HG03196 (cell line): ENCODE measurements at regions not wholly inside any gene's neighbourhood (a gene's known extent, or its start where the extent isn't known, plus 50 kb on each side); places are given as distances from the start of the nearest gene placed in this dataset.
"Not testable (repeated sequence)": the region's sequence is repeated elsewhere in the genome, so short reads cannot be mapped to it uniquely, and the experiment has no call there.

Experiments used
- ATAC-seq: cut with Tn5 transposase; IDR thresholded peaks from one replicate; pipeline ENCODE4 v1.9.1; 2021; ENCODE audit not compliant: unreplicated experiment

- no peak for ATAC-seq
These were observed 121.4 kb upstream of the SGO1 start for GRCh38 chr3:20307383-20307782.

DNA sequence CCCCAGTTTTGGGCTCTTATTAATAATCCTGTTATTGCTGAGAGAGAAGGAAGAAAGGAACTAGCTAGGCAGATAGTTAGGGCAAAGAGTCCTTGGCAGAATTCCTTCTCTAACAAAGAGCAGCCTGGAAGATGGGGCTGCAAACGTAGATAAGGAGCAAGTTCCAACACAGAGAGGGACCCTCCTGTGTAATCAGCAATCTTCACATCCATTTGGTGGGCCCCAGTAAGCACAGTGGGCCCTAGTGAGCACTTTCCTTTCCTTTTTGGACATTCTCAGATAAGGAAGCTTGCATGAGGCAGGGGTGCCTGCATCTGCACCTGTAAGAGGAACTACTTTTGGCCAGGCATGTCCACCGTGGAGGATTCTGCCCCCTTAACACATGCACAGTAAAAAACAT is 119.6 kb upstream of the SGO1 start:
- ATAC-seq = no peak

DNA sequence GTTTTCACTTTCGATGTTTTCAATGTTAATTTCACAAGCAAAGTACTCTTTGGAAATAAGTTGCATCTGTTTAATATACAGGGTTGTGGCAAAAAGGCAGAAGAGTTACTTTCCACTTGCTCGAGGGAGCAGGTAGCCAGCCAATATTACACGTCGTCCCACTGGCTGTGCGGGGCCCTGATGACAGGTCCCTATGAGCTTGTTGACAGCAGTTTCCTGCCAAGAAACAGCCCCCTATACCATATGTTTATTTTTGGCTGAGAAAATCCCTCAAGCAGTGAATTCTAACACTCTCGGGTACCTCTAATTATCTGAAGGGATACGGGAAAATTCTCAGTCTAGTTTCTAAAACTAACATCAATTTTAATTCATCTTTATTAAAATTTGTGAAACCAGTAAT is 116.8 kb upstream of the SGO1 start:
- ATAC-seq = no peak

GRCh38 chr3:20288050-20288449 is 102.0 kb upstream of the SGO1 start:
- no peak for ATAC-seq

DNA sequence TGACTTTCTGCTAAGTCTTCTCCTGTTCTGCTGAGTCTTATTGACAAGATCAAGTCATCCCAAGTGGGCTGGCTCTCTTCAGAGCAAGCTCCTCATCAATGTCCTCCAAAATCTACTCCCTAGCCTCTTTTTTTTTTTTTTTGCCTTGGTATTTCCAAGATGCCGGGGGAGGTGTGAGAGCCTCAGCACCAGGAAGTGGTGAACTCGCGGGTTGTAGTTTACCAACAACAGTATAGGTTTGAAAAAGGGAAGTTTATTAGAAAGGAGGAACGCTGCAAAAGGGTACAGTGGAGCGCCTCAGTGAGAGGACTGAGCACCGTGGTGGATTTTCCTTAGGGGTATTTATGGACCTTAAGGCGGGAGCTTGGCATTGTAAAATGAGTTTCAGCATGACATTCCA is 94.3 kb upstream of the SGO1 start:
- ATAC-seq = no peak

GRCh38 chr3:20265977-20266376 is 80.0 kb upstream of the SGO1 start:
- not testable (repeated sequence) for ATAC-seq

DNA sequence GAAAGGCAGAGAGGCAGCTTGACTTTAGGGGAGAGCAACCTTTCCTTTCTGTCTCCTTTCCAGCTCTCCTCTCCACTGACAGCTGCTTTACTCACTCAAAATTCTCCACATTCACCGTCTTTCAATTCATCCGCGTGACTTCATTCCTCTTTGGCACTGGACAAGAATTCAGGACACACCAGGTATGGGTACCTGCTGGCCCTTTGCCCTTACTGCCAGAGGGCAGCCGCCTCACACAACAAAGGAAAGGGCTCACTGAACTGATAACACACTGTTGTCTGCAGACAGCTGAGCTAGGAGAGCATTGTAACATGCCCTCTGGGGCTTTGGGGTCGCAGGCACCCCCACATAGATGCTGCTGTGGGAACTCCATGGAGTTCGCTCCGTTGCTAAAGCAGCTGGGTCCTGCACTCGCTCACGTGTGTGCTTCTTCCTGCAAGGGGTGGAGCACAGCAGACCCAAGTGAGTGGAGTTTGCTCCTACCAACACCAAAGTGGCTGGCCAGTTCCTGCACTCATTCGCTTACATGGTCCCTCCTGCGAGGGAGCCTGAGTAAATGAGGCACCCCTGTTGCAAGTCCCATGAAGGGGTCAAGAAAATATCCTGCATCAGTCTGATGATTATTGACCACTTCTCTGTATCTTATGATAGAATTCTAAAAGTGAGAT is 79.0 kb upstream of the SGO1 start:
- no peak for ATAC-seq

GRCh38 chr3:20258371-20258770 is 72.4 kb upstream of the SGO1 start:
- ATAC-seq = no peak

DNA sequence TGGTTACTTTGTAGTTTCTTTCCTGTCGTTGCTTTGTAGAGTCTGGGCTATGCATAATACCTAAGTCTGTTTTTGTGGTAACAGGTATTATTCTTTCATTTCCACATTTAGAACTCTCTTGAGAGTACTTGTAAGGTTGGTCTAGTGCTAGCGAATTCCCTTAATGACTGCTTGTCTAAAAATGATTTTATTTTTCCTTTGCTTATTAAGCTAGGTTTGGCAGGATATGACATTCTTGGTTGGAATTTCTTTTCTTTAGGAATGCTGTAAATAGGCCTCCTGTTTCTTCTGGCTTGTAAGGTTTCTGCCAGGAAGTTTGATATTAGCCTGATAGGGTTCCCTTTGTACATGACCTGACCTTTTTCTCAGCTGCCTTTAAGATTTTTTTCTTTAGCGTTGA is 70.1 kb upstream of the SGO1 start:
- ATAC-seq = no peak

GRCh38 chr3:20254268-20255117 is 68.5 kb upstream of the SGO1 start:
- ATAC-seq = no peak

DNA sequence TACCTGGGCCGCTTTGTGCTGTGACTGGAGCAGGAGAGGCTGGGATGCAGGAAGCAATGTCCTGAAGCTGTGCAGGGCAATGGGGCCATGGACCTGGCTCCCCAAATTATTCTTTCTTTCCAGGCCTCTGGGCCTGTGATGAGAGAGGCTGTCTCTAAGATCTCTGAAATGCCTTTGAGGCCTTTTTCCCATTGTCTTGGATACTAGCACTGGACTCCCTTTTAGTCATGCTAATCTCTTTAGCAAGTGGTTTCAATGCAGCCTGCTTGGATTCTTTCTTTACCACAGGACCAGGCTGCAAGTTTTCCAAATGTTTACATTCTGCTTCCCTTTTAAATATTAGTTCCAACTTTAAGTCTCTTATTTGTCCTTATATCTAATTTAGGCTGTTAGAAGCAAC is 64.8 kb upstream of the SGO1 start:
- ATAC-seq = no peak

- no peak for ATAC-seq
These were observed 64.3 kb upstream of the SGO1 start for GRCh38 chr3:20250314-20250713.

- no peak for ATAC-seq
These were observed 60.7 kb upstream of the SGO1 start for GRCh38 chr3:20246662-20247061.

- ATAC-seq = no peak
These were observed 59.8 kb upstream of the SGO1 start for GRCh38 chr3:20245781-20246180.

- no peak for ATAC-seq
These were observed 54.3 kb upstream of the SGO1 start for GRCh38 chr3:20240154-20240883.

DNA sequence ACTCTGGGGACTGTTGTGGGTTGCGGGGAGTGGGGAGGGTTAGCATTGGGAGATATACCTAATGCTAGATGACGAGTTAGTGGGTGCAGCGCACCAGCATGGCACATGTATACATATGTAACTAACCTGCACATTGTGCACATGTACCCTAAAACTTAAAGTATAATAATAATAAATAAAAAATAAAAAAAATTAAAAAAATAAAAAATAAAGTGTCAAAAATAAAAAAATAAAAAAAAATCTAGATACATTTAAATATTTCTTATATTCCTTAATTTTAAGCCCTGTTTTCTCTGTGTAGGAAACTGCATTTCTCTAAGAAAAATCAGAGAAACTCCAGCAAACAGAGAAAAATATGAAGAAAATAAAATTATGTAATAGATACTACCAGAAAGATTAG is 52.2 kb upstream of the SGO1 start:
- ATAC-seq = not testable (repeated sequence)

DNA sequence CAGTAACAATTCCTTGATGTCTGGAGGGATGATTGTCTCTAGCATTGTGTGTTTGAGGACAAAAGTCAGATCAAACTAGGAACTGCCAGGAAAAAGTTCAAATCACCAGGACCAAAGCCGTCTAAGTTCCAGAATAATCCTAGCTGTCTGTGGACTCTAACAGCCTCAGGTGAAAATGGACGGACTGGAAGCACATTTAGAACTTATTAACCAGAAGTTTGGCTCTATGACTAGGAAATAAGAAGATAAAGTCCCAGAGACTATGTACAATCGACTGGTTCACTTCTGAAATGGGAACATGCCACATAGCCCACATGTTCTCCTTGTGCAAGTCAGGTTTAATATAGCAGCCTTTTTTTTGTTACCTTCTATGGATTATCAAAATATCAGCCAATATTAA is 50.6 kb upstream of the SGO1 start:
- no peak for ATAC-seq
